GM18909 (cell line): ENCODE measurements at regions not wholly inside any gene's neighbourhood (a gene's known extent, or its start where the extent isn't known, plus 50 kb on each side); places are given as distances from the start of the nearest gene placed in this dataset.
"Not testable (repeated sequence)": the region's sequence is repeated elsewhere in the genome, so short reads cannot be mapped to it uniquely, and the experiment has no call there.

Experiments
- ATAC-seq: cut with Tn5 transposase; IDR thresholded peaks from one replicate; pipeline ENCODE4 v1.9.1; 2021; ENCODE audit warnings: mild to moderate bottlenecking; ENCODE audit not compliant: unreplicated experiment, poor library complexity

DNA sequence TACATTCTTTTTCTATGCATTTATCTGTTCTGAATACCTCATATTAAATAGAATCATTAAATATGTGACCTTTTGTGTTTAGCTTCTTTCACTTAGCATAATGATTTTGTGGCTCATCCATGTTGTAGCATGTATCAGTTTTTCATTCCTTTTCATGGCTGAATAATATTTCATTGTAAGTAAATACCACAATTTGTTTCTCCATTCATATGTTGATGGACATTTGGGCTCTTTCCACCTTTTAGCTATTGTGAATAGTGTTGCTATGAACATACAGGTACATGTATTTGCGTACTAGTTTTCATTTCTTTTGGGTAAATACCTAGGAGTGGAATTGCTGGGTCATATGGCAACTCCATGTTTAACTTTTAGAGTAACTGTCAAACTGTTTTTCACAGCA is 85.1 kb downstream of the GNL3L start:
- ATAC-seq = no peak

DNA sequence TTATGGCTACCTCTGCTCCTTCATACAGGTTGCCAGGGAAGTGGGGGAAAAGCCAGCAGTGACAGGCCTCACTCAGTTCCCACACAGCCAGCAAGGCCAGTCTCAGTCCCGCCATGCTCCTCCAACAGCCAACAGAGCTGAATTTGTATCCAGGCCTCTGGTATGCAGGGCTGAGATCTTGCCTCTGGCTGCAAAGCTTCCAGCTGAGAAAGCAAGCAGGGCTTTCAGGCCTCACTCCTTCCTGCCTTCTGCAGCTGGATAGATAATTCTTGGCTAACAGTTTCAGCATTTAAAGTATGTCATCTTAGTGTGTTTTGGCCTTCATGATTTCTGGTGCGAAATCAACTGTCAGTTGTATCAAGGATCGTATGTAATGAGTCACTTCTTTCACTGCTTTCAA is 103.6 kb downstream of the GNL3L start:
- no peak for ATAC-seq

DNA sequence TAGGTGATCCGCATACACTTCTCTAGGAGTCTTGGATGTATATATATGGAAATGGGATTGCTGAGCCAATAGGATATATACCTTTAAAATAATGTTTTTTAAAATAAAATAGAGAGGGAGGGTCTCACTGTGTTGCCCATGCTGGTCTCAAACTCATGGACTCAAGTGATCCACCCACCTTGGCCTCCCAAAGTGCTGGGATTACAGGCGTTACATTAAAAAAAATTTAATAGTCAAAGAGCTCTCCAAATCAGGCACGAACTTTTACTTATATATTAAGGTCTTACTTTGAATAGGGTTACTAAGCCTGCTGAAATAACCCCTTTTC is 109.0 kb downstream of the GNL3L start:
- no peak for ATAC-seq

DNA sequence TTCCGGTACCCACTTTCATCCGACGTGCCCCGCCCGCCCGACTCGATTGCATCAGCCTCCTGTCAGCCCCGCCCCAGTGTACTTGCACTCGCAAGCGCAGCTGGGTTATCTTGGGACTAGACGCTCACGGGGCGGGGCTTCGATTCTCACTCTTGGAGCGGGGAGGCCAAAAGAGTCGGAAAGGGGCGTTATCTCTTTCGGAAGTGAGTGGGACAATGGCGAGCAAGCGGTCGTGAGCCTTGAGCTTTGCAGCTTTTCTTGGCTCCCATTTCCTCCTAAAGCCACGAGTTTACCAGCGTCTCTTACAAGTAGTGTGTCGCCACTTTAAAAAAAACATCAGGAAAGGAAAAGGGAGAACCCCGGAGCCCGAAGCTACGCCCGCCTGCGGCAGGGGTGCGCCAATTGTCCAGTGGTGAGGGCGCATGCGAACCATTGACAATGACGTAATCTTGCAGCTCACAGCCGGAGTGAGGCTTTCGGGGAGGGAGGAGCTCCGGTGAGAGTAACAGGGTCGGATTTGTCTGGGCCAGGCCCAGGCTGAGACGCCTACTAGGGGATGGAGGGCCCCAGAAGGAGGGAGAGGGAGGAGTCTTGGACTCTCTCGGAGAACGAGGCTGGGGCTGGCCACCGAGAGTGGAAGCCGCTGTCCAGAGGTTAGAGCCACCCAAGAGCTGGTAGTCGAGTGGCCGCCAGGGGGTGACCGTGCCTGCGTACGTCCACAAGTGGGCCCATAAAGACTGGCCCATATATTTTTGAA is 109.5 kb downstream of the GNL3L start:
- peak; percentile 96 for ATAC-seq

DNA sequence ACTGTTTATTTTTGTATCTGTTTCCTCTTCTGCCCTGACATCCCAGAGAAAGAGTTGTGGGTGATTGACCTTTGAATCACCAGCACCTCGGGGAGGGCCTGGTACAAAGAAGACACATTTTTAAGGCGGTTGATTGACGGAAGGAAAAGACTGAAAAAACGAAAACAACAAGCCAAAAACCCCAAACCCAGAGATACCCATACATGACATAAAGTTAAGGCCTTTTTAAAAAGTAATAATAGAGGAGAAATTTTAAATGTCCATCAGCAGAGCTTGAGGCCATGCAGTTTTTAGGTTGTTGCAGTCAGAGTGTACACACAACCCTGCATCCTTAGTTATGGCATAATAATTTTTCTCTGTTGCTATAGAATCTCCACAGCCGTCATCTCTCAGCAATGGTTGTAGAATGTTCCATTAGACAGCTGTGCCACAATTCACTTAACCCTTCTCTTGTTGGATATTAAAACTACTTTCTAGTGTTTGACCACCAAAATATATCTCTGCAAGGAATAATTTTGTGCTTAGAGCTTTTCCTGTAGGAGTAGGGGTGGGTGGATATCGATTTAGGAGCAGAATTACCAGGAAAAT is 110.2 kb downstream of the GNL3L start:
- no peak for ATAC-seq

DNA sequence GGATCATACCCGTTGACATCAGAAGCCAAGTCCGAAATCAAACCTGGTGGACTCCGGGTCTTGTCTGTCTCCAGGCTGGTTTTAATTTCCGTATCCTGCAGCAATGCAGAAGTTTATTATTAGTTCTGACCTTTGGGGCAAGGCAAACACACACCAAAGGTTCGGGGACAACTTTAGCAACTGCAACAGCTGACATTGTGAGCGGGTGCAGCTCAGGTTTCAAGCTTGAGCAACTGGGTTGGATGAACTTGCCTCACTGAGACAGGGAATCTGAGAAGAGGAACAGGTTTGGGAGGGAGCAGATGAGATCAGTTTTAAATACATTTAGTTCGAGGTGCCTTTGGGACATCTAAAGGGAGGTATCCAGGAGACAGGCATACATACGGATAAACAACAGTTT is 110.7 kb downstream of the GNL3L start:
- ATAC-seq = no peak

DNA sequence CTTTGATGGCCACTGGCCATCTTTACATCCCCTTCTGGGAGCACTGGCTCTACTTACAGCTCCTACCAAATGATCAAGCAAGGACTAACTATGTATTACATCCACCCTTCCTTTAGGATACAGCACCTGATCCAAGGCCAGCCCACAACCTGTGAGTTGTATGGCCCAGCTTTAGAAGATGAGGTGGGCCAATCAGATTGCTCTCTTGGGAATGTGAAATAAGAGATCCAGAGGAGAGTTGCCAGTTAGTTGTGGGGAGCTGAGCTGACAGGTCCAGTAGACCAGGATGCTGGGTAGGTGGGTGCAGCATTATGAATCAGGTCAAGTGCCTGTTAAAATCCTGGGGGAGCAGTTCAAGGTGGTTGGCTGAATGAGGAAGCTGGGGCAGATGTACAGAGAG is 111.5 kb downstream of the GNL3L start:
- no peak for ATAC-seq

DNA sequence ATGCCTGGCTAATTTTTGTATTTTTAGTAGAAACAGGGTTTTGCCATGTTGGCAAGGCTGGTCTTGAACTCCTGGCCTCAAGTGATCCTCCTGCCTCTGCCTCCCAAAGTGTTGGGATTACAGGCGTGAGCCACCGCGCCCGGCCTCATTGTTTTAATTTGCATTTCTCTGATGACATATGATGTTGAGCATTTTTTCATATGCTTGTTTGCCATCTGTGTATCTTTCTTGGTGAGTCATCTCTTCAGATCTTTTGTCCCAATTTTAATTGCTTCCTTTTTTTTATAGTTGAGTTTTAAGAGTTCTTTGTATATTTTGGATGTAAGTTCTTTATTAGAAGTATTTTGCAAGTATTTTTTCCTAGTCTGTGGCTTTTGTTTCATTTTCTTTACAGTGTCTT is 117.6 kb downstream of the GNL3L start:
- ATAC-seq = not testable (repeated sequence)

DNA sequence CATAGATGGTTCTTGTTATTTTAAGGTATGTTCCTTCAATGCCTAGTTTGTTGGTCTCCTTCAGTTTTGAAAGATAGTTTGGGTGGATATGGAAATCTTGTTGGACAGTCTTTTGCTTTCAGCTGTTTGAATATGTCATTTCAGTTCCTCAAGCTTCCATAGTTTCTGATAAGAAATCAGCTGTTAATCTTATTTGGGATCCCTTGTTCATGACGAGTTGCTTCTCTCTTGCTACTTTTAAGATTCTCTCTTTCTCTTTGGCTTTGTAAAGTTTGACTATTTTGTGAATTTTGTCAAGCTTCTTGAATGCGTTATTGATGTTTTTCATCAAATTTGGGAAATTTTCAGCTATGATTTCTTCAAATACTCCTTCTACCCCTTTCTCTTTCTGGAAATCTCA is 129.5 kb downstream of the GNL3L start:
- no peak for ATAC-seq

DNA sequence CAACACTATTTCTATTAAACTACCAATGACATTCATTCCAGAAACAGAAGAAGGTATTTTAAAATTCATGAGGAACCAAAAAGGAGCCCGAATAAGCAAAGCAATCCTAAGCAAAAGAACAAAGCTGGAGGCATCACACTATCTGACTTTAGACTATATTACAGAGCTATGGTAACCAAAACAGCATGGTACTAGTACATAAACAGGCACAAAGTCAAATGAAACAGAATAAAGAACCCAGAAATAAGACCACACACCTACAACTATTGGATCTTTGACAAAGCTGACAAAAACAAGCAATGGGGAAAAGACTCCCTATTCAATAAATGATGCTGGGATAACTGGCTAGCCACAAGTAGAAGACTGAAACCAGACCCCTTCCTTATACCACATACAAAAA is 122.3 kb downstream of the ITIH6 start:
- ATAC-seq = no peak

DNA sequence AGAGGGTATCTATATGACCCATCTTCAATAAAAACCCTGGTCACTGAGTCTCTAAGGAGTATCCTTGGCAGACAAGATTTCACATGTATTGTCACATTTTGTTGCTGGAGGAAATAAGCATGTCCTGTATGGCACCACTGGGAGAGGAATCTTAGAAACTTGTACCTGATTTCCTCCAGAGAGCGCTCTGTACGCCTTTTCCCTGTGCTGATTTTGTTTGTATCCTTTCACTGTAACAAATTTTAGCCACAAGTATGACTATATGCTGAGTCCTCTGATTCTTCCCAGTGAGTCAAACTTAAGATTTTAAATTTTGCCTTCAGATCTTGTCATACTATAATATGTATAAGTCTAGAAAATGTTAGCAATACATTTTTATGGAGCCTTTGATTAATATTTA is 102.8 kb downstream of the ITIH6 start:
- ATAC-seq = no peak

DNA sequence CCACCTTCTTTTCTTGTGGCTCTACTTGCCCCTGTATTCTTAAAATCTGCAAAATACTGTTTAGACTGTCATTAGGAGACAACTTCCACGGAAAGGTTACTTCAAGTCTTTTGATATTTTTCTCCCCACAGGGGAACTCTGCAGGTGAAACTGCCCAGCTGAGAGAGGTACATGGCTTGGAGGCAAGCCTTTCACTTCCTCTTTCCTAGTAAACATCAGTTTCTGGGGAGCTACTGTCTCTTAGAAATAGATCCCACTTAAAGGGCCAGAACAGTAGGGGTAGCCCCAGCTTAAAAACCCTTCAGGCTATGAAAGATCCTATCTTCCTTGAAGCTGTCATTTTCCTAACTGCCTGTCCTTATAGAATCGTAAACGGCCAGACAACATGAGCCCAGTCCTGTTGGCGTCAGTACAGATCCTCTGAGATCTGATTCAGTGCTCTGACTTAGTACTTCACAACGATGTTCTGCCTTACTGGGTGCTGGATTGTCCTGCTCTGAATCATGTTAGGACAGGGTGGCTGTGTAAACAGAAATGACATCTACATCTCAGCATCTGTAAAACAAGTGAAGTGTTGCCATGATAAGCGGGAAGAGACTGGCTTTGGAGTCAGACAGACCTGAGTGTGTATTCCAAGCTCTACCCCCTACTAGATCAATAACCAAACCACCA is 102.1 kb downstream of the ITIH6 start:
- peak; percentile 100 for ATAC-seq
